ENCODE measurements at regions not wholly inside any gene's neighbourhood (a gene's known extent, or its start where the extent isn't known, plus 50 kb on each side); places are given as distances from the start of the nearest gene placed in this dataset.

GRCh38 chr1:57868908-57869307 is 445.0 kb upstream of the DAB1 start:
- TF ChIP-seq, protein P1, sequence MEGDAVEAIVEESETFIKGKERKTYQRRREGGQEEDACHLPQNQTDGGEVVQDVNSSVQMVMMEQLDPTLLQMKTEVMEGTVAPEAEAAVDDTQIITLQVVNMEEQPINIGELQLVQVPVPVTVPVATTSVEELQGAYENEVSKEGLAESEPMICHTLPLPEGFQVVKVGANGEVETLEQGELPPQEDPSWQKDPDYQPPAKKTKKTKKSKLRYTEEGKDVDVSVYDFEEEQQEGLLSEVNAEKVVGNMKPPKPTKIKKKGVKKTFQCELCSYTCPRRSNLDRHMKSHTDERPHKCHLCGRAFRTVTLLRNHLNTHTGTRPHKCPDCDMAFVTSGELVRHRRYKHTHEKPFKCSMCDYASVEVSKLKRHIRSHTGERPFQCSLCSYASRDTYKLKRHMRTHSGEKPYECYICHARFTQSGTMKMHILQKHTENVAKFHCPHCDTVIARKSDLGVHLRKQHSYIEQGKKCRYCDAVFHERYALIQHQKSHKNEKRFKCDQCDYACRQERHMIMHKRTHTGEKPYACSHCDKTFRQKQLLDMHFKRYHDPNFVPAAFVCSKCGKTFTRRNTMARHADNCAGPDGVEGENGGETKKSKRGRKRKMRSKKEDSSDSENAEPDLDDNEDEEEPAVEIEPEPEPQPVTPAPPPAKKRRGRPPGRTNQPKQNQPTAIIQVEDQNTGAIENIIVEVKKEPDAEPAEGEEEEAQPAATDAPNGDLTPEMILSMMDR (conservative IDR thresholded peaks at IDR 0.05; ENCODE audit: low read depth, low read length): no peak
- no peak for TF ChIP-seq EZH2 (IDR thresholded peaks at IDR 0.05; ENCODE audit: borderline replicate concordance, low read depth, low read length, poor library complexity, severe bottlenecking)
- Histone ChIP-seq H3K27me3 (replicated peaks; ENCODE audit: insufficient read depth, low read depth, low read length, poor library complexity) (no peaks in the 10 kb centered on the region), H3K4me1 (ENCODE audit: insufficient read depth, low read length, poor library complexity, severe bottlenecking) (no peaks in the 10 kb centered on the region), H3K4me3 (ENCODE audit: low read depth, low read length, poor library complexity, severe bottlenecking) (no peak overlapping the region), H3K9me3 (ENCODE audit: low read depth, low read length, poor library complexity, severe bottlenecking) (no peaks in the 10 kb centered on the region), H3K36me3 (ENCODE audit: insufficient read depth, low read length, poor library complexity, severe bottlenecking) (no peaks in the 10 kb centered on the region), H3K27ac (ENCODE audit: low read depth, low read length, poor library complexity, severe bottlenecking) (no peak overlapping the region)
- POLR2A ChIA-PET (ENCODE audit: low non-redundant PET): no interaction called here
- intact Hi-C loops (cut with micrococcal nuclease; ENCODE audit: unreplicated experiment): no loop called here
- CTCF ChIA-PET: no interaction called here
- DNase-seq (ENCODE audit: low spot score): no peak
- BruUV-seq (replicated peaks): no TSS peak

GRCh38 chr1:57868239-57868638 is 444.4 kb upstream of the DAB1 start:
- H3K4me3 ChIP-seq (ENCODE audit: low read depth, low read length, poor library complexity, severe bottlenecking): no peak overlapping the region
- intact Hi-C loops (cut with micrococcal nuclease; ENCODE audit: unreplicated experiment): no loop called here
- no TSS peak for BruUV-seq (replicated peaks)
- ChIA-PET CTCF (no interaction called here), POLR2A (ENCODE audit: low non-redundant PET) (no interaction called here)
- H3K4me1 ChIP-seq (ENCODE audit: insufficient read depth, low read length, poor library complexity, severe bottlenecking): no peaks in the 10 kb centered on the region
- H3K27me3 ChIP-seq (replicated peaks; ENCODE audit: insufficient read depth, low read depth, low read length, poor library complexity): no peaks in the 10 kb centered on the region
- no peaks in the 10 kb centered on the region for H3K9me3 ChIP-seq (ENCODE audit: low read depth, low read length, poor library complexity, severe bottlenecking)
- no peak overlapping the region for H3K27ac ChIP-seq (ENCODE audit: low read depth, low read length, poor library complexity, severe bottlenecking)
- H3K36me3 ChIP-seq (ENCODE audit: insufficient read depth, low read length, poor library complexity, severe bottlenecking): no peaks in the 10 kb centered on the region
- no peak for DNase-seq (ENCODE audit: low spot score)
- TF ChIP-seq, protein P1 (conservative IDR thresholded peaks at IDR 0.05; ENCODE audit: low read depth, low read length): no peak

DNA sequence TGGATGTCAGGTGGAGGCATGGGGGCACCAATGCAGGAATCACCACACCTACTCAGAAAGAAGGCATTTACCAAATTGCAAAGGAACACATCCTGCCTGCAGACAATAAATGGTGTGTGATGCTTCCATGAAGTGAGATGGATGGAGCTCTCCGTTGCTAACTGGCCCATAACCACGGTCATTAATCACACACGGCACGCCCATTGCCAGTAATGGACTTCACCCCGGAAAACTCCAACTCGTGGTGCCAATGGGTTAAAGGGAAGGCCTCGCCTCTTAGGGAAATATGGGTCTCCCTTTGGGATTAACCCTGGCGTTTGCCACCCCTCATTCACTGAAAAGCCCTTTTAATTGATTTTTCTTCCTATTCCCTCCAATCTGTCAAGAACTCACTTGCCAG is 443.1 kb upstream of the DAB1 start:
- TF ChIP-seq, protein P1 (conservative IDR thresholded peaks at IDR 0.05; ENCODE audit: low read depth, low read length): no peak
- TF ChIP-seq EZH2 (IDR thresholded peaks at IDR 0.05; ENCODE audit: borderline replicate concordance, low read depth, low read length, poor library complexity, severe bottlenecking): no peak
- no TSS peak for BruUV-seq (replicated peaks)
- no peaks in the 10 kb centered on the region for H3K4me1 ChIP-seq (ENCODE audit: insufficient read depth, low read length, poor library complexity, severe bottlenecking)
- POLR2A ChIA-PET (ENCODE audit: low non-redundant PET): no interaction called here
- CTCF ChIA-PET: no interaction called here
- no peaks in the 10 kb centered on the region for H3K36me3 ChIP-seq (ENCODE audit: insufficient read depth, low read length, poor library complexity, severe bottlenecking)
- H3K9me3 ChIP-seq (ENCODE audit: low read depth, low read length, poor library complexity, severe bottlenecking): no peaks in the 10 kb centered on the region
- H3K27me3 ChIP-seq (replicated peaks; ENCODE audit: insufficient read depth, low read depth, low read length, poor library complexity): no peaks in the 10 kb centered on the region
- H3K4me3 ChIP-seq (ENCODE audit: low read depth, low read length, poor library complexity, severe bottlenecking): no peak overlapping the region
- intact Hi-C loops (cut with micrococcal nuclease; ENCODE audit: unreplicated experiment): no loop called here
- no peak for DNase-seq (ENCODE audit: low spot score)
- H3K27ac ChIP-seq (ENCODE audit: low read depth, low read length, poor library complexity, severe bottlenecking): no peak overlapping the region
